SU-DHL-6 (cell line): ENCODE measurements at regions not wholly inside any gene's neighbourhood (a gene's known extent, or its start where the extent isn't known, plus 50 kb on each side); places are given as distances from the start of the nearest gene placed in this dataset.
"Not testable (repeated sequence)": the region's sequence is repeated elsewhere in the genome, so short reads cannot be mapped to it uniquely, and the experiment has no call there.

Source experiments
- H2AFZ ChIP-seq: fragments of 200-600 bp; sonication (generic); 2 replicates; pipeline ENCODE4 v1.6.1; 2014; ENCODE audit warnings: low read depth, mild to moderate bottlenecking, moderate library complexity, mixed read lengths, antibody characterized with exemption, low read length; ENCODE audit not compliant: severe bottlenecking
- H3F3A ChIP-seq: fragments of 200-600 bp; shearing (Covaris generic); 2 replicates; pipeline ENCODE4 v1.6.0; 2016; ENCODE audit warnings: antibody characterized with exemption, mild to moderate bottlenecking; ENCODE audit not compliant: insufficient read depth
- H3K27ac ChIP-seq: fragments of 200-600 bp; sonication (generic); 2 replicates; pipeline ENCODE4 v1.5.1; 2016; ENCODE audit warnings: low read depth, mild to moderate bottlenecking, low read length, moderate library complexity, mixed read lengths
- H3K27me3 ChIP-seq: fragments of 200-600 bp; sonication (generic), shearing (Covaris generic); 2 replicates; pipeline ENCODE4 v1.6.0; 2014; ENCODE audit warnings: mild to moderate bottlenecking, low read length
- H3K36me3 ChIP-seq: fragments of 200-600 bp; sonication (generic); 2 replicates; pipeline ENCODE4 v1.6.1; 2014; ENCODE audit warnings: mild to moderate bottlenecking, low read length, mixed read lengths
- H3K4me2 ChIP-seq: fragments of 300-600, 200-600 bp; shearing (Covaris generic), sonication (generic); 2 replicates; pipeline ENCODE4 v1.6.0; 2014; ENCODE audit warnings: low read length, low read depth, mild to moderate bottlenecking; ENCODE audit not compliant: poor library complexity, severe bottlenecking
- H3K4me3 ChIP-seq: fragments of 200-600 bp; sonication (generic); 2 replicates; pipeline ENCODE4 v1.5.1; 2014; ENCODE audit warnings: antibody characterized with exemption, low read length, mild to moderate bottlenecking, mixed read lengths; ENCODE audit not compliant: insufficient read depth, poor library complexity, severe bottlenecking
- H3K79me2 ChIP-seq: fragments of 200-600 bp; sonication (generic); 2 replicates; pipeline ENCODE4 v1.6.1; 2014; ENCODE audit warnings: mild to moderate bottlenecking, low read length, moderate library complexity; ENCODE audit not compliant: insufficient read depth
- H3K9ac ChIP-seq: fragments of 200-600 bp; sonication (generic); 2 replicates; pipeline ENCODE4 v1.7.0; 2014; ENCODE audit warnings: mild to moderate bottlenecking, low read length
- H3K9me2 ChIP-seq: fragments of 200-600 bp; sonication (generic); replicated peaks from 2 replicates; pipeline ENCODE4 v1.6.1; 2014; ENCODE audit warnings: low read length; ENCODE audit not compliant: insufficient read depth
- H3K9me3 ChIP-seq: fragments of 200-600 bp; sonication (generic); 2 replicates; pipeline ENCODE4 v1.6.1; 2014; ENCODE audit warnings: low read length, mixed read lengths; ENCODE audit not compliant: insufficient read depth
- H4K20me1 ChIP-seq: fragments of 200-600 bp; sonication (generic); 2 replicates; pipeline ENCODE4 v1.6.1; 2014; ENCODE audit warnings: low read depth, mild to moderate bottlenecking, antibody characterized with exemption, low read length, moderate library complexity, mixed read lengths
- EZH2phosphoT487 ChIP-seq: fragments of 200-600 bp; sonication (generic), shearing (Covaris generic); conservative IDR thresholded peaks from 2 replicates; pipeline ENCODE4 v1.6.1; 2018; ENCODE audit warnings: mild to moderate bottlenecking, antibody characterized with exemption, low read length, moderate library complexity, mixed read lengths
- TF ChIP-seq, protein P1 (sequence below): fragments of 200-600 bp; sonication (generic); IDR thresholded peaks from one replicate; pipeline ENCODE4 v1.5.1; 2017; ENCODE audit warnings: antibody characterized with exemption, mild to moderate bottlenecking, low read length, moderate library complexity; ENCODE audit not compliant: insufficient read depth, poor library complexity, severe bottlenecking

DNA sequence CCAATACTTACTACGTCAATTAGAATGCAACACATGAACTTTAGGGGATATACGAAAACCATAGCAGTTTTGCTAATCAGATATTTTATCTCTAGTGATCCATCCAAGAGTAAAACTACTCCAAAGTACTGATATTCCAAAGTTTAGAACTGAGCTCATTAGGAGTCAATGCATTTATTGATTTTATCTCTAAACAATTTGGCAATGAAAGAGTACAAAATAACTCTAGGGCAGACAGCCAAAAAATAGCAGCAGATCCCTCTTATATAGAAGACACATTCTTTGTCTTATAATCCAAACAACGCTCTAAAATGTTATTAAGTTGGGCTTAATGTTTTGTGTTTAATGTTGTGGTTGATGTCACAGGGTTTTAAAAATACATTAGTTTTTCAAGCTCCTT, 923.9 kb upstream of the MAN1A1 start:
- Histone ChIP-seq H3K27me3 (no peaks in the 10 kb centered on the region), H3K9me3 (no peaks in the 10 kb centered on the region), H3K79me2 (no peaks in the 10 kb centered on the region), H3K9ac (no peak overlapping the region), H3K27ac (no peak overlapping the region), H2AFZ (no peak overlapping the region), H3F3A (no peaks in the 10 kb centered on the region), H4K20me1 (no peaks in the 10 kb centered on the region), H3K36me3 (no peaks in the 10 kb centered on the region), H3K4me3 (no peak overlapping the region), H3K4me2 (no peak overlapping the region), H3K9me2 (no peaks in the 10 kb centered on the region)
- TF ChIP-seq EZH2phosphoT487, result no peak
- TF ChIP-seq, protein P1, sequence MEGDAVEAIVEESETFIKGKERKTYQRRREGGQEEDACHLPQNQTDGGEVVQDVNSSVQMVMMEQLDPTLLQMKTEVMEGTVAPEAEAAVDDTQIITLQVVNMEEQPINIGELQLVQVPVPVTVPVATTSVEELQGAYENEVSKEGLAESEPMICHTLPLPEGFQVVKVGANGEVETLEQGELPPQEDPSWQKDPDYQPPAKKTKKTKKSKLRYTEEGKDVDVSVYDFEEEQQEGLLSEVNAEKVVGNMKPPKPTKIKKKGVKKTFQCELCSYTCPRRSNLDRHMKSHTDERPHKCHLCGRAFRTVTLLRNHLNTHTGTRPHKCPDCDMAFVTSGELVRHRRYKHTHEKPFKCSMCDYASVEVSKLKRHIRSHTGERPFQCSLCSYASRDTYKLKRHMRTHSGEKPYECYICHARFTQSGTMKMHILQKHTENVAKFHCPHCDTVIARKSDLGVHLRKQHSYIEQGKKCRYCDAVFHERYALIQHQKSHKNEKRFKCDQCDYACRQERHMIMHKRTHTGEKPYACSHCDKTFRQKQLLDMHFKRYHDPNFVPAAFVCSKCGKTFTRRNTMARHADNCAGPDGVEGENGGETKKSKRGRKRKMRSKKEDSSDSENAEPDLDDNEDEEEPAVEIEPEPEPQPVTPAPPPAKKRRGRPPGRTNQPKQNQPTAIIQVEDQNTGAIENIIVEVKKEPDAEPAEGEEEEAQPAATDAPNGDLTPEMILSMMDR, result no peak

DNA sequence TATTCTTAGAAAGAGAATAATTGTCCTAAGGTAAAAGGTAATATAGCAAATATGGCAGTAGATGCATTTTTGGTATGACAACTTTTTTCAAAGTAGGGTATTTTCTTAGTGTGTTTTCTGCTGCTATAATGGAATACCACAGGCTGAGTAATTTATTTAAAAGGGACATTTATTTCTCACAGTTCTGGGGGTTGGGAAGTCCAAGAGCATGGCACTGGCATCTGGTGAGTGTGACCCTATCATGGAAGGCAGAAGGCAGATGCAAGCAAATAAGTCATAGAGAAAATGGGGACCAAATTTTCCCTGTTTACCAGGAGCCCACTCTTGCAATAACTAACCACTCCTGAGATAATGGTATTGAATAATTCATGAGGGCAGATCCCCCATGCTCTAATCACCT, 922.5 kb upstream of the MAN1A1 start:
- Histone ChIP-seq H3K36me3 (no peaks in the 10 kb centered on the region), H3K79me2 (no peaks in the 10 kb centered on the region), H3K4me3 (no peak overlapping the region), H3F3A (no peaks in the 10 kb centered on the region), H2AFZ (no peak overlapping the region), H4K20me1 (no peaks in the 10 kb centered on the region), H3K27me3 (no peaks in the 10 kb centered on the region), H3K27ac (no peak overlapping the region), H3K9me3 (no peaks in the 10 kb centered on the region), H3K4me2 (no peak overlapping the region), H3K9me2 (no peaks in the 10 kb centered on the region), H3K9ac (no peak overlapping the region)
- no peak for TF ChIP-seq EZH2phosphoT487
- TF ChIP-seq, protein P1, result no peak

DNA sequence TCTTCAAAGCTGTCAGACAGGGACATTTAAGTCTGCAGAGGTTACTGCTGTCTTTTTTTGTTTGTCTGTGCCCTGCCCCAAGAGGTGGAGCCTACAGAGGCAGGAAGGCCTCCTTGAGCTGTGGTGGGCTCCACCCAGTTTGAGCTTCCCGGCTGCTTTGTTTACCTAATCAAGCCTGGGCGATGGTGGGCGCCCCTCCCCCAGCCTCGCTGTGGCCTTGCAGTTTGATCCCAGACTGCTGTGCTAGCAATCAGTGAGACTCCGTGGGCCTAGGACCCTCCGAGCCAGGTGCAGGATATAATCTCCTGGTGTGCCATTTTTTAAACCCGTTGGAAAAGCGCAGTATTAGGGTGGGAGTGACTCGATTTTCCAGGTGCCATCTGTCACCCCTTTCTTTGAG, 918.7 kb upstream of the MAN1A1 start:
- H3K27me3 ChIP-seq, result not testable (repeated sequence)

DNA sequence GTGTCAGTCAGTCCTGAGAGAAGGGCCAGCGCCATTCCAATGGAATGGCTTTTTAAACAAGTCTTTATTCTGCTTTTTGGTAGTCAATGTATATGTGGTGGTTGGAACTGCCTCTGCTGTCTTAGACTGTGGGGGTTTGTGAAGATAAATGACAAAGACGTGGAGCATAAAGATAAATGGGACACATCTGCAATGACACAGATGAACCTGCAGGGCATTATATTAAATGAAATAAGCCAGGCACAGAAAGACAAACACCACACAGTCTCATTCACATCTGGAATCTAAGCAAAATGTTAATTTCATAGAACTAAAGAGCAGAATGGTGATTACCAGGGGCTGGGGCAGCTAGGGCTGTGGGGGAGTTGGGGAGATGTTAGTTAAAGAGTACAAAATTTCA, 912.8 kb upstream of the MAN1A1 start:
- Histone ChIP-seq H3K36me3 (no peaks in the 10 kb centered on the region), H3F3A (no peaks in the 10 kb centered on the region; the same call in 1 of the 2 replicates), H2AFZ (no peak overlapping the region), H3K27ac (no peak overlapping the region), H3K9me2 (no peaks in the 10 kb centered on the region), H3K9ac (no peak overlapping the region), H3K4me2 (no peak overlapping the region), H3K9me3 (no peaks in the 10 kb centered on the region), H3K4me3 (no peak overlapping the region), H3K27me3 (no peaks in the 10 kb centered on the region), H3K79me2 (no peaks in the 10 kb centered on the region), H4K20me1 (no peaks in the 10 kb centered on the region)
- no peak for TF ChIP-seq EZH2phosphoT487
- TF ChIP-seq, protein P1, result no peak

More for the DNA sequence above, 918.7 kb upstream of the MAN1A1 start:
- not testable (repeated sequence) for H3K9me2 ChIP-seq, H2AFZ ChIP-seq, H3K27ac ChIP-seq, H3F3A ChIP-seq, H4K20me1 ChIP-seq, H3K79me2 ChIP-seq, H3K4me2 ChIP-seq, H3K9me3 ChIP-seq, H3K4me3 ChIP-seq, H3K9ac ChIP-seq, H3K36me3 ChIP-seq
